ENCODE measurements at regions not wholly inside any gene's neighbourhood (a gene's known extent, or its start where the extent isn't known, plus 50 kb on each side); places are given as distances from the start of the nearest gene placed in this dataset.

GRCh38 chr12:59046763-59047534 is 126.6 kb upstream of the LRIG3 start:
- TF ChIP-seq CTCF (IDR thresholded peaks at IDR 0.05; ENCODE audit: low read depth, low read length, missing control alignments): no peak
- no peak for DNase-seq (ENCODE audit: extremely low read depth, low read depth)
- H3K4me3 ChIP-seq (replicated peaks; ENCODE audit: low read depth, low read length): no peak overlapping the region

- no peak for DNase-seq (ENCODE audit: extremely low read depth, low read depth)
- no peak for TF ChIP-seq CTCF (IDR thresholded peaks at IDR 0.05; ENCODE audit: low read depth, low read length, missing control alignments)
- no peak overlapping the region for H3K4me3 ChIP-seq (replicated peaks; ENCODE audit: low read depth, low read length)
Measured at GRCh38 chr12:59044791-59045190, 124.5 kb upstream of the LRIG3 start.

GRCh38 chr12:59041241-59042121 is 121.2 kb upstream of the LRIG3 start:
- peak; percentile 72 for DNase-seq (ENCODE audit: extremely low read depth, low read depth)
- no peak for TF ChIP-seq CTCF (IDR thresholded peaks at IDR 0.05; ENCODE audit: low read depth, low read length, missing control alignments)
- no peak overlapping the region for H3K4me3 ChIP-seq (replicated peaks; ENCODE audit: low read depth, low read length)

GRCh38 chr12:59040656-59041055 is 120.4 kb upstream of the LRIG3 start:
- no peak overlapping the region for H3K4me3 ChIP-seq (replicated peaks; ENCODE audit: low read depth, low read length)
- TF ChIP-seq CTCF (IDR thresholded peaks at IDR 0.05; ENCODE audit: low read depth, low read length, missing control alignments): no peak
- peak; percentile 22 for DNase-seq (ENCODE audit: extremely low read depth, low read depth)

GRCh38 chr12:59040043-59040442 is 119.7 kb upstream of the LRIG3 start:
- no peak overlapping the region for H3K4me3 ChIP-seq (replicated peaks; ENCODE audit: low read depth, low read length)
- no peak for DNase-seq (ENCODE audit: extremely low read depth, low read depth)
- TF ChIP-seq CTCF (IDR thresholded peaks at IDR 0.05; ENCODE audit: low read depth, low read length, missing control alignments): no peak

- TF ChIP-seq CTCF (IDR thresholded peaks at IDR 0.05; ENCODE audit: low read depth, low read length, missing control alignments): no peak
- DNase-seq (ENCODE audit: extremely low read depth, low read depth): no peak
- no peak overlapping the region for H3K4me3 ChIP-seq (replicated peaks; ENCODE audit: low read depth, low read length)
Measured at GRCh38 chr12:59039005-59039404, 118.7 kb upstream of the LRIG3 start.
